DOHH2 (cell line): ENCODE measurements at regions not wholly inside any gene's neighbourhood (a gene's known extent, or its start where the extent isn't known, plus 50 kb on each side); places are given as distances from the start of the nearest gene placed in this dataset.
"Not testable (repeated sequence)": the region's sequence is repeated elsewhere in the genome, so short reads cannot be mapped to it uniquely, and the experiment has no call there.

Experiments used
- H3F3A ChIP-seq: fragments of 200-600 bp; sonication (generic), shearing (Covaris generic); 2 replicates; pipeline ENCODE4 v1.6.0; 2016; ENCODE audit warnings: antibody characterized with exemption, mild to moderate bottlenecking; ENCODE audit not compliant: control insufficient read depth, insufficient read depth
- H3K27ac ChIP-seq: fragments of 200-600 bp; sonication (generic); 2 replicates; pipeline ENCODE4 v1.5.1; 2014; ENCODE audit warnings: low read depth, mild to moderate bottlenecking, low read length, moderate library complexity
- H3K27me3 ChIP-seq: fragments of 200-600 bp; sonication (generic); 2 replicates; pipeline ENCODE4 v1.6.1; 2014; ENCODE audit warnings: mild to moderate bottlenecking, low read length, mixed read lengths; ENCODE audit not compliant: control insufficient read depth
- H3K36me3 ChIP-seq: fragments of 200-600 bp; sonication (generic); 2 replicates; pipeline ENCODE4 v1.6.1; 2014; ENCODE audit warnings: mild to moderate bottlenecking, low read length, moderate library complexity, mixed read lengths; ENCODE audit not compliant: control insufficient read depth
- H3K4me1 ChIP-seq: fragments of 200-600 bp; sonication (generic); 2 replicates; pipeline ENCODE4 v1.6.1; 2014; ENCODE audit warnings: mild to moderate bottlenecking, low read length, mixed read lengths; ENCODE audit not compliant: control insufficient read depth
- H3K4me2 ChIP-seq: fragments of 200-600 bp; sonication (generic); 2 replicates; pipeline ENCODE4 v1.6.0; 2014; ENCODE audit warnings: mild to moderate bottlenecking, low read length, moderate library complexity
- H3K4me3 ChIP-seq: fragments of 200-600 bp; sonication (generic); 2 replicates; pipeline ENCODE4 v1.5.1; 2014; ENCODE audit warnings: mild to moderate bottlenecking, low read length, mixed read lengths
- H3K79me2 ChIP-seq: fragments of 200-600 bp; sonication (generic); 2 replicates; pipeline ENCODE4 v1.6.1; 2014; ENCODE audit warnings: mild to moderate bottlenecking, low read length, mixed read lengths; ENCODE audit not compliant: control insufficient read depth
- H3K9me2 ChIP-seq: fragments of 200-600 bp; sonication (generic); replicated peaks from 2 replicates; pipeline ENCODE4 v1.6.1; 2014; ENCODE audit warnings: mild to moderate bottlenecking, low read length, mixed read lengths; ENCODE audit not compliant: control insufficient read depth
- H3K9me3 ChIP-seq: fragments of 200-600 bp; sonication (generic); 2 replicates; pipeline ENCODE4 v1.6.1; 2014; ENCODE audit warnings: antibody characterized with exemption, low read length, mixed read lengths; ENCODE audit not compliant: control insufficient read depth, insufficient read depth
- H4K20me1 ChIP-seq: fragments of 200-600 bp; sonication (generic); 2 replicates; pipeline ENCODE4 v1.6.0; 2014; ENCODE audit warnings: low read depth, mild to moderate bottlenecking, antibody characterized with exemption, low read length, moderate library complexity; ENCODE audit not compliant: control insufficient read depth, insufficient read depth
- EZH2phosphoT487 ChIP-seq: fragments of 200-600 bp; sonication (generic); IDR thresholded peaks from 2 replicates; pipeline ENCODE4 v1.6.1; 2017; ENCODE audit warnings: borderline replicate concordance, mild to moderate bottlenecking, antibody characterized with exemption, low read length, moderate library complexity, mixed read lengths
- TF ChIP-seq, protein P1 (sequence below): fragments of 200-600 bp; sonication (generic); IDR thresholded peaks from one replicate; pipeline ENCODE4 v1.5.1; 2014; ENCODE audit warnings: antibody characterized with exemption, mild to moderate bottlenecking, low read depth, low read length; ENCODE audit not compliant: poor library complexity, severe bottlenecking

GRCh38 chr2:16184341-16184890, 244.1 kb downstream of the MYCN start:
- Histone ChIP-seq H3K79me2 (no peaks in the 10 kb centered on the region), H3K9me3 (no peaks in the 10 kb centered on the region), H3K27ac (no peak overlapping the region), H3K27me3 (no peaks in the 10 kb centered on the region), H3K4me2 (no peak overlapping the region), H3K9me2 (no peaks in the 10 kb centered on the region), H3K4me1 (peaks cover 5% of the 10 kb centered on the region), H3F3A (no peaks in the 10 kb centered on the region), H3K4me3 (no peak overlapping the region), H3K36me3 (no peaks in the 10 kb centered on the region), H4K20me1 (no peaks in the 10 kb centered on the region)
- no peak for TF ChIP-seq EZH2phosphoT487

- no peaks in the 10 kb centered on the region for H3K9me3 ChIP-seq
- H3K27ac ChIP-seq = no peak overlapping the region
- H3K9me2 ChIP-seq = no peaks in the 10 kb centered on the region
- TF ChIP-seq EZH2phosphoT487 = no peak
- TF ChIP-seq, protein P1, sequence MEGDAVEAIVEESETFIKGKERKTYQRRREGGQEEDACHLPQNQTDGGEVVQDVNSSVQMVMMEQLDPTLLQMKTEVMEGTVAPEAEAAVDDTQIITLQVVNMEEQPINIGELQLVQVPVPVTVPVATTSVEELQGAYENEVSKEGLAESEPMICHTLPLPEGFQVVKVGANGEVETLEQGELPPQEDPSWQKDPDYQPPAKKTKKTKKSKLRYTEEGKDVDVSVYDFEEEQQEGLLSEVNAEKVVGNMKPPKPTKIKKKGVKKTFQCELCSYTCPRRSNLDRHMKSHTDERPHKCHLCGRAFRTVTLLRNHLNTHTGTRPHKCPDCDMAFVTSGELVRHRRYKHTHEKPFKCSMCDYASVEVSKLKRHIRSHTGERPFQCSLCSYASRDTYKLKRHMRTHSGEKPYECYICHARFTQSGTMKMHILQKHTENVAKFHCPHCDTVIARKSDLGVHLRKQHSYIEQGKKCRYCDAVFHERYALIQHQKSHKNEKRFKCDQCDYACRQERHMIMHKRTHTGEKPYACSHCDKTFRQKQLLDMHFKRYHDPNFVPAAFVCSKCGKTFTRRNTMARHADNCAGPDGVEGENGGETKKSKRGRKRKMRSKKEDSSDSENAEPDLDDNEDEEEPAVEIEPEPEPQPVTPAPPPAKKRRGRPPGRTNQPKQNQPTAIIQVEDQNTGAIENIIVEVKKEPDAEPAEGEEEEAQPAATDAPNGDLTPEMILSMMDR = no peak
- H3K4me1 ChIP-seq = peaks cover 5% of the 10 kb centered on the region
- no peaks in the 10 kb centered on the region for H4K20me1 ChIP-seq
- no peaks in the 10 kb centered on the region for H3K79me2 ChIP-seq
- no peak overlapping the region for H3K4me3 ChIP-seq
- no peaks in the 10 kb centered on the region for H3F3A ChIP-seq
- H3K4me2 ChIP-seq = no peak overlapping the region
- H3K27me3 ChIP-seq = no peaks in the 10 kb centered on the region
- H3K36me3 ChIP-seq = no peaks in the 10 kb centered on the region
These were observed 243.0 kb downstream of the MYCN start for GRCh38 chr2:16183345-16183744.

- Histone ChIP-seq H3K27ac (no peak overlapping the region), H4K20me1 (no peaks in the 10 kb centered on the region), H3K36me3 (no peaks in the 10 kb centered on the region), H3K9me3 (no peaks in the 10 kb centered on the region), H3K4me3 (no peak overlapping the region), H3F3A (no peaks in the 10 kb centered on the region), H3K4me2 (no peak overlapping the region), H3K9me2 (no peaks in the 10 kb centered on the region), H3K4me1 (peaks cover 5% of the 10 kb centered on the region), H3K79me2 (no peaks in the 10 kb centered on the region), H3K27me3 (no peaks in the 10 kb centered on the region)
- no peak for TF ChIP-seq EZH2phosphoT487
- TF ChIP-seq, protein P1 = no peak
These were observed 242.5 kb downstream of the MYCN start for GRCh38 chr2:16182841-16183240.

DNA sequence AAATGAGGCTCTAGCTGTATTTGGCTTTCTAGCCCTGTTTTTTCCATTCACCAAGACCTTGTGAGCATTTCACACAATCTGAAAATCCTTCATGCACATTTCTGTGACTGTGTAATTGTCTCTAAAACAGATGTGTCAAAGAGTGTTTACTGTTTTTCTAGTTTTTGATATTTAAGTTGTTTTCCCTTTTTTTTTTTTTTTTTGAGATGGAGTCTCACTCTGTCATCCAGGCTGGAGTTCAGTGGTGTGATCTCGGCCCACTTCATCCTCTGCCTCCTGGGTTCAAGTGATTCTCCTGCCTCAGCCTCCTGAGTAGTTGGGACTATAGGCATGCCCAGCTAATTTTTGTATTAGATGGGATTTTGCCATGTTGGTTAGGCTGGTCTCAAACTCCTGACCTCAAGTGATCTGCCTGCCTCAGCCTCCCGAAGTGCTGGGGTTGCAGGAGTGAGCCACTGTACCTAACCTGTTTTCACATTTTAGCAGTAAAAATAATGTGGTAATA, 242.0 kb downstream of the MYCN start:
- not testable (repeated sequence) for H3K9me2 ChIP-seq, H3K9me3 ChIP-seq, H3K4me2 ChIP-seq, H3K27me3 ChIP-seq, H4K20me1 ChIP-seq, H3K27ac ChIP-seq, H3K79me2 ChIP-seq, H3K4me1 ChIP-seq, H3K4me3 ChIP-seq, H3F3A ChIP-seq, H3K36me3 ChIP-seq
